Type B pancreatic cell (in vitro differentiated cells): ENCODE measurements at regions not wholly inside any gene's neighbourhood (a gene's known extent, or its start where the extent isn't known, plus 50 kb on each side); places are given as distances from the start of the nearest gene placed in this dataset.

Source experiments
- DNase-seq: peaks from one replicate; pipeline ENCODE4 v3.0.0; 2021; ENCODE audit warnings: mixed read lengths; ENCODE audit not compliant: unreplicated experiment; ENCODE audit errors: extremely low spot score
- H3K27ac Mint-ChIP-seq: 2 replicates; pipeline ENCODE4 v1.8.0; 2021; ENCODE audit warnings: mild to moderate bottlenecking, mixed read lengths
- H3K27me3 Mint-ChIP-seq: 2 replicates; pipeline ENCODE4 v1.8.0; 2021; ENCODE audit warnings: mixed read lengths
- H3K36me3 Mint-ChIP-seq: 2 replicates; pipeline ENCODE4 v1.8.0; 2021; ENCODE audit warnings: mixed read lengths
- H3K4me1 Mint-ChIP-seq: one replicate; pipeline ENCODE4 v1.8.0; 2021; ENCODE audit warnings: mixed read lengths; ENCODE audit not compliant: unreplicated experiment
- H3K4me3 Mint-ChIP-seq: 2 replicates; pipeline ENCODE4 v1.8.0; 2021; ENCODE audit warnings: mild to moderate bottlenecking, mixed read lengths
- H3K9me3 Mint-ChIP-seq: 2 replicates; pipeline ENCODE4 v1.8.0; 2021; ENCODE audit warnings: mixed read lengths
- TF ChIP-seq, protein P1 (sequence below): fragments of 200-600 bp; sonication (generic); conservative IDR thresholded peaks from 2 replicates; pipeline ENCODE4 v1.5.0; 2021; ENCODE audit warnings: antibody characterized with exemption, mild to moderate bottlenecking

DNA sequence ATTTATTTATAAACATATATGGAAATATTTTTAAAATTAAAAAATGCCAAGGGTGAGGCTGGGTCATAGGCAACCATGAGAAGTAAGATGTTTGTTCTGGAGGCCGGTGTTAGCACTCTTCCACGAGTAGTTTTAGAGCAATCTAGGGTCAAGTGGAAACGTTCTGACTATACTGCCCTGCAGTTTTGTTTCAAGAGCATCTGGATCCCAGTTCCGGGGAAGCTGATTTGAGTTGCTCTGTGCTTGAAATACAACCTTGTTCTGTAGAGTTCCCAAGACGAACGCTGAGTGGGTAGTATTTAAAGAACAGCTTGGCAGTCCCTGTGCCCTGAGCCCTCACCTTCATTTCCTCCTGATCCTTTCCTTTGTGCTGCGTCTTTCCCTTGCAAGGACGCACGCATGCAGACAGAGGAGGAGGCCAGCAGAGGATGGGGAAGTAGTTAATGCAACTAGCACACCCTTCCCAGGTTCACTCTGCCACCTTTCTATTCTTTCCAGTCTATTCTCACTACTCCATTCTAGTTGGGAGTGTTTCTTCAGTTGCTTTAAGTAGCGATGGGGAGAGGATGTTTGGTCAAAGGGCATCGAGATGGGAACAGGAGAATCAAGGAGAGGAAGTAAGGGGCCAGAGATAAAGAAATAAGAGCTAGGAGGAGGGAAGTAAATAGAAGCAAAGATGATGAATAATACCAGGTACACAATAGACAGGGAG, 68.3 kb upstream of the ZSWIM6 start:
- Mint-ChIP-seq H3K27ac (no peak overlapping the region), H3K4me3 (no peak overlapping the region), H3K9me3 (peaks cover 6% of the 10 kb centered on the region)

DNA sequence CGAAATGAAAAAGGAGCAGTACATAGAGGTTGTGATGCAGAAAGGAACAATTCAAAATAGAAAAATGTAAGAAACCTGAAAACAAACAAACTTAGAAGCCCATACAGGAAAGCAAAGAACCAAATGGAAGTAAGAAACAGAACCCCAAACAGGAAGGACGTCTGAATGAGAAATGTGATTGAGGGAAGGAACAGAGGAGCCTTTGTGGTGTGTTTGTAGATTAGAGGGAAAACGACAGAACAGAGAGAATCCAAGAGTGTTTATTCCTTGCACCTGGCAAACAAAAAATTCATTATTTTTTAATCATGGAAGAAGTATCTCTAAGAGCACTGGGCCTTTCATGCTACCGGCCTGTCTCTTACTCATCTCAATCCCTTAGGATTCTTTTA, 67.8 kb upstream of the ZSWIM6 start:
- TF ChIP-seq, protein P1, sequence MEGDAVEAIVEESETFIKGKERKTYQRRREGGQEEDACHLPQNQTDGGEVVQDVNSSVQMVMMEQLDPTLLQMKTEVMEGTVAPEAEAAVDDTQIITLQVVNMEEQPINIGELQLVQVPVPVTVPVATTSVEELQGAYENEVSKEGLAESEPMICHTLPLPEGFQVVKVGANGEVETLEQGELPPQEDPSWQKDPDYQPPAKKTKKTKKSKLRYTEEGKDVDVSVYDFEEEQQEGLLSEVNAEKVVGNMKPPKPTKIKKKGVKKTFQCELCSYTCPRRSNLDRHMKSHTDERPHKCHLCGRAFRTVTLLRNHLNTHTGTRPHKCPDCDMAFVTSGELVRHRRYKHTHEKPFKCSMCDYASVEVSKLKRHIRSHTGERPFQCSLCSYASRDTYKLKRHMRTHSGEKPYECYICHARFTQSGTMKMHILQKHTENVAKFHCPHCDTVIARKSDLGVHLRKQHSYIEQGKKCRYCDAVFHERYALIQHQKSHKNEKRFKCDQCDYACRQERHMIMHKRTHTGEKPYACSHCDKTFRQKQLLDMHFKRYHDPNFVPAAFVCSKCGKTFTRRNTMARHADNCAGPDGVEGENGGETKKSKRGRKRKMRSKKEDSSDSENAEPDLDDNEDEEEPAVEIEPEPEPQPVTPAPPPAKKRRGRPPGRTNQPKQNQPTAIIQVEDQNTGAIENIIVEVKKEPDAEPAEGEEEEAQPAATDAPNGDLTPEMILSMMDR, result no peak
- peaks cover 5% of the 10 kb centered on the region for H3K27me3 Mint-ChIP-seq

More for the DNA sequence above, 68.3 kb upstream of the ZSWIM6 start:
- TF ChIP-seq, protein P1, result no peak
- no peak for DNase-seq
- peaks cover 6% of the 10 kb centered on the region for H3K4me1 Mint-ChIP-seq
- H3K36me3 Mint-ChIP-seq, result no peaks in the 10 kb centered on the region
- peaks cover 5% of the 10 kb centered on the region for H3K27me3 Mint-ChIP-seq

DNA sequence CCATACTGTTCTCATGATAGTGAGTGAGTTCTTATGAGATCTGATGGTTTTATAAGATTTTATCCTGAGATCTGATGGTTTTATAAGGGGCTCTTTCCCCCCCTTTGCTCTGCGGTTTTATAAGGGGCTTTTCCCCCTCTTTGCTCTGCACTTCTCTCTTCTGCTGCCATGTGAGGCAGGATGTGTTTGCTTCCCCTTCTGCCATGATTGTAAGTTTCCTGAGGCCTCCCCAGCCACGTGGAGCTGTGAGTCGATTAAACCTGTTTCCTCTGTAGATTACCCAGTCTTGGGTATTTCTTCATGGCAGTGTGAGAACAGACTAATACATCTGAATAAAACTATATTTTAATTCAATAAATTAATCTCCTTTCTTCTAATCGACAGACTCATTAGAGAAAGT, 64.9 kb upstream of the ZSWIM6 start:
- TF ChIP-seq, protein P1, result no peak
- Mint-ChIP-seq H3K27ac (no peak overlapping the region), H3K9me3 (no peaks in the 10 kb centered on the region), H3K4me3 (no peak overlapping the region), H3K4me1 (peaks cover 6% of the 10 kb centered on the region), H3K27me3 (peaks cover 5% of the 10 kb centered on the region), H3K36me3 (no peaks in the 10 kb centered on the region)
- DNase-seq, result no peak

More for the DNA sequence above, 67.8 kb upstream of the ZSWIM6 start:
- Mint-ChIP-seq H3K4me3 (no peak overlapping the region), H3K27ac (no peak overlapping the region), H3K4me1 (peaks cover 6% of the 10 kb centered on the region), H3K36me3 (no peaks in the 10 kb centered on the region), H3K9me3 (peaks cover 6% of the 10 kb centered on the region)
- no peak for DNase-seq

DNA sequence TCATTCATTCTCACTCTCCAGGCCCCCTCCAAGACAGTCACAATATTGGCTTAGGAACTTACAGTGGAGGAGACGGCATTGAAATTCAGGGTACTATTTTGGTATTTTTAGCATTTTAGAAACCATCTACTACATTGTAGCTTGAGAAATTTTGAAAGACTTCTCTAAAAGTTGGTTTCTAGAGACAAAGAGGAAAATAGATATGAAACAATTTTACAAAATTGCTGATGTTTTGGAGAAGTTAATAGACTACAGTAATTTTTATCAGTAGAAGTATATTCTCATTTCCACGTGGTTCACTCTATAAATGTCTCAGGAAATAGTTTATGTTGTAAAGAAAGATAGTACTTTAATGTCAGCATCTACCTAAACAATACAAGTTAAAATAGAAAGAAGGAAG, 63.2 kb upstream of the ZSWIM6 start:
- H3K27me3 Mint-ChIP-seq, result peaks cover 4% of the 10 kb centered on the region
- H3K4me1 Mint-ChIP-seq, result peaks cover 4% of the 10 kb centered on the region
- no peak overlapping the region for H3K27ac Mint-ChIP-seq
- TF ChIP-seq, protein P1, result no peak
- H3K4me3 Mint-ChIP-seq, result no peak overlapping the region
- H3K36me3 Mint-ChIP-seq, result no peaks in the 10 kb centered on the region
- no peak for DNase-seq
- H3K9me3 Mint-ChIP-seq, result no peaks in the 10 kb centered on the region

DNA sequence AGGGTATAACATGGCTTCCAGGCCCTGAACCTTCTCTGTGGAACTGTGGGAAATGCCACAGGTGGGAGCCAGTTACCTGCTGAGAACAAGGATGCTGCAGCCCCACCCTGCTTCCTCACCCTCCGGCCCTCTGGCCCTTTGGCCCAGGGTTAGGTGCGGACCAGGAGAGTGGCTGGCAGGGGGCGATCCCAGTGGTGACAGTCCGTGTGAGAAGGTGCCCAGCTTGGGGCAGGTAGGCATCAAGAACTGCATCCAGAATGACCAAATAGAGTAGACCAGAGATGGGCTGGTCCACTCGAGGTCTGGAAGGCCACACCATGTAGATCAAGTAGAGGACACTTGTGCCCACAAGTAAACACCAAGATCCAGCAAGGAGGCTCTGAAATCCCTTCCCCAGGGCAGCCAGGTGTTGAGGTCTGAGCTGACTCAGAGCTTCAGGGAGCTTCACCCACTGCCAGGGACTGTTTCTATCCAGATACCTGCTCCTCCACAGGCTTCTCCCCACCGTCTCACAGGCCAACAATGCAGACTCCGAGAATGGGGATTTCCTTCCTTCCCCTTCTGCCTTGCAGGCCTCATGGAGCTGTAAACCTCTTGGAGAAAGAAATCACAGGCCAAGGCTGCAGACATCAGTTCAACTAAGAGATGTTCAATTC, 61.4 kb upstream of the ZSWIM6 start:
- Mint-ChIP-seq H3K4me1 (no peaks in the 10 kb centered on the region), H3K27ac (no peak overlapping the region), H3K4me3 (no peak overlapping the region), H3K9me3 (no peaks in the 10 kb centered on the region), H3K36me3 (no peaks in the 10 kb centered on the region), H3K27me3 (no peaks in the 10 kb centered on the region)
- TF ChIP-seq, protein P1, result no peak
- no peak for DNase-seq
